DND-41 (cell line): ENCODE measurements at regions not wholly inside any gene's neighbourhood (a gene's known extent, or its start where the extent isn't known, plus 50 kb on each side); places are given as distances from the start of the nearest gene placed in this dataset.

Source experiments
- ATAC-seq: fragments of 200-7000 bp; cut with Tn5 transposase; 3 replicates; pipeline ENCODE4 v1.9.1; 2021; ENCODE audit warnings: low read depth; ENCODE audit not compliant: insufficient read depth
- DNase-seq: peaks from one replicate; pipeline ENCODE4 v3.0.0-alpha.2; 2020
- H2AFZ ChIP-seq: 2 replicates; pipeline ENCODE4 v1.6.0; 2012; ENCODE audit warnings: low read depth, low read length
- H3K27ac ChIP-seq: 2 replicates; pipeline ENCODE4 v1.5.1; 2012; ENCODE audit warnings: low read length, inconsistent platforms
- H3K27me3 ChIP-seq: fragments of 200-600 bp; sonication (generic); 2 replicates; pipeline ENCODE4 v1.6.0; 2012; ENCODE audit warnings: low read length, mild to moderate bottlenecking, inconsistent platforms; ENCODE audit not compliant: insufficient read depth, poor library complexity
- H3K36me3 ChIP-seq: 2 replicates; pipeline ENCODE4 v1.5.1; 2012; ENCODE audit warnings: low read length, inconsistent platforms; ENCODE audit not compliant: insufficient read depth
- H3K4me1 ChIP-seq: 2 replicates; pipeline ENCODE4 v1.5.1; 2012; ENCODE audit warnings: mild to moderate bottlenecking, low read length; ENCODE audit not compliant: insufficient read depth
- H3K4me2 ChIP-seq: 2 replicates; pipeline ENCODE4 v1.6.0; 2012; ENCODE audit warnings: mild to moderate bottlenecking, moderate library complexity, low read length, inconsistent platforms; ENCODE audit not compliant: insufficient read depth
- H3K4me3 ChIP-seq, 2 experiments: fragments of 200-600 bp in 1 of 2; shearing (Covaris generic) in 1 of 2; 2 replicates each; pipeline ENCODE4 v1.5.1; 2012 to 2016; ENCODE audit warnings: inconsistent platforms in 2 of 2, low read length in 2 of 2, mild to moderate bottlenecking in 2 of 2, low read depth in 1 of 2, moderate library complexity in 1 of 2
- H3K79me2 ChIP-seq: 2 replicates; pipeline ENCODE4 v1.6.0; 2012; ENCODE audit warnings: low read length, inconsistent platforms; ENCODE audit not compliant: insufficient read depth
- H3K9ac ChIP-seq: 2 replicates; pipeline ENCODE4 v1.6.0; 2012; ENCODE audit warnings: low read depth, mild to moderate bottlenecking, inconsistent platforms, low read length, moderate library complexity
- H3K9me3 ChIP-seq: 2 replicates; pipeline ENCODE4 v1.5.1; 2012; ENCODE audit warnings: low read length, moderate library complexity, mild to moderate bottlenecking, inconsistent platforms; ENCODE audit not compliant: insufficient read depth, severe bottlenecking
- H4K20me1 ChIP-seq: 2 replicates; pipeline ENCODE4 v1.6.0; 2012; ENCODE audit warnings: low read length; ENCODE audit not compliant: insufficient read depth
- EZH2 ChIP-seq: IDR thresholded peaks from 3 replicates; pipeline ENCODE4 v1.6.1; 2012; ENCODE audit warnings: borderline replicate concordance, low read depth, mild to moderate bottlenecking, moderate library complexity, low read length, inconsistent platforms; ENCODE audit not compliant: severe bottlenecking
- TF ChIP-seq, protein P1 (sequence below): IDR thresholded peaks from 2 replicates; pipeline ENCODE4 v1.5.1; 2012; ENCODE audit warnings: borderline replicate concordance, low read length, moderate library complexity, mild to moderate bottlenecking; ENCODE audit not compliant: poor library complexity, severe bottlenecking; ENCODE audit errors: extremely low read depth

DNA sequence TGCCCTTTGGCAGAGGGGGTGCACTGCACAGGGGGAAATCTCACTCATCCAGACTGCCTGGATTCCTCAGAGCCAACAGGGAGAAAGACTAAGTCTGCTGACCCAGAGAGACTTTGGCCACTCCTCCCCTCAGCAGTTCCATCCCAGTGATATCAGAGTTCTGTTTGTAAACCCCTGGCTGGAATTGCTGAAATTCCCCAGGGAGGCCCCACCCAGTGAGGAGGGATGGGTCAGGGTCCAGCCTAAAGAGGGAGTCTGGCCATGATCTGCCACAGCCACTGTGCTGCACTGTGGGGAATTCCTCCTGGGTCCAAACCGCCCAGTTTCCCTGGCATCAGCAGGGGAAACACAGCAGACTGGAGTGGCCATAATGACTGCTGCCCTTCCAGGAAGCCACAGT is 54.9 kb upstream of the USP15 start:
- H3K27ac ChIP-seq, result no peak overlapping the region
- no peaks in the 10 kb centered on the region for H3K36me3 ChIP-seq
- H3K79me2 ChIP-seq, result no peaks in the 10 kb centered on the region
- no peak overlapping the region for H3K4me2 ChIP-seq
- H3K4me1 ChIP-seq, result no peaks in the 10 kb centered on the region
- TF ChIP-seq EZH2, result no peak
- TF ChIP-seq, protein P1, sequence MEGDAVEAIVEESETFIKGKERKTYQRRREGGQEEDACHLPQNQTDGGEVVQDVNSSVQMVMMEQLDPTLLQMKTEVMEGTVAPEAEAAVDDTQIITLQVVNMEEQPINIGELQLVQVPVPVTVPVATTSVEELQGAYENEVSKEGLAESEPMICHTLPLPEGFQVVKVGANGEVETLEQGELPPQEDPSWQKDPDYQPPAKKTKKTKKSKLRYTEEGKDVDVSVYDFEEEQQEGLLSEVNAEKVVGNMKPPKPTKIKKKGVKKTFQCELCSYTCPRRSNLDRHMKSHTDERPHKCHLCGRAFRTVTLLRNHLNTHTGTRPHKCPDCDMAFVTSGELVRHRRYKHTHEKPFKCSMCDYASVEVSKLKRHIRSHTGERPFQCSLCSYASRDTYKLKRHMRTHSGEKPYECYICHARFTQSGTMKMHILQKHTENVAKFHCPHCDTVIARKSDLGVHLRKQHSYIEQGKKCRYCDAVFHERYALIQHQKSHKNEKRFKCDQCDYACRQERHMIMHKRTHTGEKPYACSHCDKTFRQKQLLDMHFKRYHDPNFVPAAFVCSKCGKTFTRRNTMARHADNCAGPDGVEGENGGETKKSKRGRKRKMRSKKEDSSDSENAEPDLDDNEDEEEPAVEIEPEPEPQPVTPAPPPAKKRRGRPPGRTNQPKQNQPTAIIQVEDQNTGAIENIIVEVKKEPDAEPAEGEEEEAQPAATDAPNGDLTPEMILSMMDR, result no peak
- peaks cover 2% of the 10 kb centered on the region for H3K9me3 ChIP-seq
- no peaks in the 10 kb centered on the region for H4K20me1 ChIP-seq
- ATAC-seq (no peak), DNase-seq (no peak)
- no peak overlapping the region for H3K4me3 ChIP-seq
- H3K9ac ChIP-seq, result no peak overlapping the region
- no peaks in the 10 kb centered on the region for H3K27me3 ChIP-seq
- no peak overlapping the region for H2AFZ ChIP-seq

DNA sequence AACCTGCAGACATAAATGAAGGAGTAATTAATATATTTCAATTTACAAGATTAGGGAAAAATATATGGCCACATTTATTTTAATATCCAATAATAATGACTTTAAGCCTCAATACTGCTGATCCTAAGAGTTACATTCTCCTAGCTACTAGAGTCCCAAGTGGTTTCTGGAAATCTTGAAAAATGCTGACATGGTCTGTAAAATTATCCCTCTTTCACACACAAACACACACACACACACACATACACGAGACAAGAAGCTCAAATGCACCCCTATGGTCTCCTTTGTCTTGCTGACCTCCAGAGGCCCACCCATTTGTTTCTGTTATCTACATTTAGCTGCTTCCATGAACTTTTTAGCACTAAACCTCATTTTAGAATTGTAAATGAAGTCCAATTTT is 53.0 kb upstream of the USP15 start:
- Histone ChIP-seq H3K9ac (no peak overlapping the region), H3K27me3 (no peaks in the 10 kb centered on the region), H3K9me3 (peaks cover 2% of the 10 kb centered on the region), H3K4me3 (no peak overlapping the region), H3K4me1 (no peaks in the 10 kb centered on the region), H4K20me1 (no peaks in the 10 kb centered on the region), H3K4me2 (no peak overlapping the region), H3K27ac (no peak overlapping the region), H3K36me3 (no peaks in the 10 kb centered on the region), H3K79me2 (no peaks in the 10 kb centered on the region), H2AFZ (no peak overlapping the region)
- no peak for DNase-seq
- no peak for TF ChIP-seq EZH2
- TF ChIP-seq, protein P1, result no peak
- no peak for ATAC-seq
